ENCODE measurements at regions not wholly inside any gene's neighbourhood (a gene's known extent, or its start where the extent isn't known, plus 50 kb on each side); places are given as distances from the start of the nearest gene placed in this dataset.

GRCh38 chr10:1944487-1944886 lies 207.2 kb upstream of the ADARB2 start:
- Histone ChIP-seq H3K36me3 (no peaks in the 10 kb centered on the region), H3K9me3 (peaks cover 3% of the 10 kb centered on the region), H3K4me3 (no peak overlapping the region), H3K27ac (no peak overlapping the region), H3K27me3 (no peaks in the 10 kb centered on the region), H3K4me1 (no peaks in the 10 kb centered on the region)
- no peak for TF ChIP-seq POLR2A (IDR thresholded peaks at IDR 0.05)
- WGBS, result 85% methylated on average over 11 of the region's 11 CpGs
- no peak for DNase-seq (ENCODE audit: low spot score in 2 of 2)

GRCh38 chr10:1942478-1942877 lies 205.2 kb upstream of the ADARB2 start:
- no peak for TF ChIP-seq EP300 (IDR thresholded peaks at IDR 0.05)
- Histone ChIP-seq H3K9me3 (peaks cover 3% of the 10 kb centered on the region), H3K36me3 (no peaks in the 10 kb centered on the region), H3K27me3 (no peaks in the 10 kb centered on the region), H3K4me1 (no peaks in the 10 kb centered on the region), H3K27ac (no peak overlapping the region), H3K4me3 (no peak overlapping the region)
- DNase-seq (ENCODE audit: low spot score in 2 of 2), result no peak
- WGBS, result 62% methylated on average over 7 of the region's 7 CpGs

GRCh38 chr10:1939016-1939415 lies 201.7 kb upstream of the ADARB2 start:
- no peak overlapping the region for H3K4me3 ChIP-seq
- H3K27me3 ChIP-seq, result no peaks in the 10 kb centered on the region
- no peak for DNase-seq (ENCODE audit: low spot score in 2 of 2)
- 92% methylated on average over 17 of the region's 17 CpGs for WGBS
- TF ChIP-seq POLR2AphosphoS5 (IDR thresholded peaks at IDR 0.05), result no peak
- H3K9me3 ChIP-seq, result no peaks in the 10 kb centered on the region
- no peak overlapping the region for H3K27ac ChIP-seq
- no peaks in the 10 kb centered on the region for H3K36me3 ChIP-seq
- no peaks in the 10 kb centered on the region for H3K4me1 ChIP-seq

- Histone ChIP-seq H3K9me3 (no peaks in the 10 kb centered on the region), H3K4me3 (no peak overlapping the region), H3K4me1 (no peaks in the 10 kb centered on the region), H3K27me3 (no peaks in the 10 kb centered on the region), H3K36me3 (no peaks in the 10 kb centered on the region), H3K27ac (no peak overlapping the region)
- no peak for DNase-seq (ENCODE audit: low spot score in 2 of 2)
- 56% methylated on average over 7 of the region's 7 CpGs for WGBS
- no peak for TF ChIP-seq CTCF (IDR thresholded peaks at IDR 0.05)
- TF ChIP-seq POLR2A (IDR thresholded peaks at IDR 0.05), result no peak
- no peak for TF ChIP-seq POLR2AphosphoS5 (IDR thresholded peaks at IDR 0.05)
- TF ChIP-seq EP300 (IDR thresholded peaks at IDR 0.05), result no peak
Measured at GRCh38 chr10:1938317-1938716, 201.0 kb upstream of the ADARB2 start.

- no peak overlapping the region for H3K27ac ChIP-seq
- no peak for DNase-seq (ENCODE audit: low spot score in 2 of 2)
- no peaks in the 10 kb centered on the region for H3K9me3 ChIP-seq
- no peaks in the 10 kb centered on the region for H3K36me3 ChIP-seq
- no peak for TF ChIP-seq POLR2A (IDR thresholded peaks at IDR 0.05)
- TF ChIP-seq EP300 (IDR thresholded peaks at IDR 0.05), result no peak
- no peak for TF ChIP-seq CTCF (IDR thresholded peaks at IDR 0.05)
- no peak for TF ChIP-seq POLR2AphosphoS5 (IDR thresholded peaks at IDR 0.05)
- 100% methylated on average over 2 of the region's 4 CpGs for WGBS
- H3K4me1 ChIP-seq, result no peaks in the 10 kb centered on the region
- no peak overlapping the region for H3K4me3 ChIP-seq
- no peaks in the 10 kb centered on the region for H3K27me3 ChIP-seq
Measured at GRCh38 chr10:1935912-1936311, 198.6 kb upstream of the ADARB2 start.

GRCh38 chr10:1933215-1933614 lies 195.9 kb upstream of the ADARB2 start:
- Histone ChIP-seq H3K27ac (no peak overlapping the region), H3K27me3 (no peaks in the 10 kb centered on the region), H3K4me3 (no peak overlapping the region), H3K4me1 (no peaks in the 10 kb centered on the region), H3K36me3 (no peaks in the 10 kb centered on the region), H3K9me3 (no peaks in the 10 kb centered on the region)
- 77% methylated on average over 16 of the region's 16 CpGs for WGBS
- DNase-seq (ENCODE audit: low spot score in 2 of 2), result no peak
- TF ChIP-seq POLR2A (IDR thresholded peaks at IDR 0.05), result no peak
- no peak for TF ChIP-seq CTCF (IDR thresholded peaks at IDR 0.05)
- TF ChIP-seq EP300 (IDR thresholded peaks at IDR 0.05), result no peak
- TF ChIP-seq POLR2AphosphoS5 (IDR thresholded peaks at IDR 0.05), result no peak

- WGBS, result 43% methylated on average over 13 of the region's 13 CpGs
- H3K4me1 ChIP-seq, result no peaks in the 10 kb centered on the region
Measured at GRCh38 chr10:1932692-1933094, 195.4 kb upstream of the ADARB2 start.

More at GRCh38 chr10:1932692-1933094, 195.4 kb upstream of the ADARB2 start:
- Histone ChIP-seq H3K27ac (no peak overlapping the region), H3K4me3 (no peak overlapping the region), H3K36me3 (no peaks in the 10 kb centered on the region), H3K27me3 (no peaks in the 10 kb centered on the region), H3K9me3 (no peaks in the 10 kb centered on the region)
- no peak for DNase-seq (ENCODE audit: low spot score in 2 of 2)
- TF ChIP-seq CTCF (IDR thresholded peaks at IDR 0.05) (no peak), POLR2AphosphoS5 (IDR thresholded peaks at IDR 0.05) (no peak), EP300 (IDR thresholded peaks at IDR 0.05) (no peak)

All from suprapubic skin (tissue), 4 donors.